ENCODE measurements at regions not wholly inside any gene's neighbourhood (a gene's known extent, or its start where the extent isn't known, plus 50 kb on each side); places are given as distances from the start of the nearest gene placed in this dataset.

- Histone ChIP-seq H3K27ac (ENCODE audit: low read length) (no peak overlapping the region), H3K27me3 (ENCODE audit: control insufficient read depth, insufficient read depth, low read length) (peaks cover 16% of the 10 kb centered on the region), H3K9me3 (ENCODE audit: control insufficient read depth, low read depth, low read length) (no peaks in the 10 kb centered on the region), H3K36me3 (ENCODE audit: control insufficient read depth, insufficient read depth, low read length) (no peaks in the 10 kb centered on the region), H3K4me3 (ENCODE audit: low read length) (no peak overlapping the region), H3K4me1 (ENCODE audit: control insufficient read depth, insufficient read depth, low read length) (no peaks in the 10 kb centered on the region)
- DNase-seq: no peak
- WGBS (ENCODE audit: insufficient coverage, low lambda C conversion rate): 67% methylated on average over 2 of the region's 3 CpGs
Measured at GRCh38 chr10:14409856-14410458, 79.2 kb upstream of the FRMD4A start.

GRCh38 chr10:14409247-14409646, 78.5 kb upstream of the FRMD4A start:
- 100% methylated on average over 2 of the region's 4 CpGs for WGBS (ENCODE audit: insufficient coverage, low lambda C conversion rate)
- no peak overlapping the region for H3K27ac ChIP-seq (ENCODE audit: low read length)
- DNase-seq: no peak
- H3K9me3 ChIP-seq (ENCODE audit: control insufficient read depth, low read depth, low read length): no peaks in the 10 kb centered on the region
- H3K4me1 ChIP-seq (ENCODE audit: control insufficient read depth, insufficient read depth, low read length): no peaks in the 10 kb centered on the region
- H3K36me3 ChIP-seq (ENCODE audit: control insufficient read depth, insufficient read depth, low read length): no peaks in the 10 kb centered on the region
- H3K27me3 ChIP-seq (ENCODE audit: control insufficient read depth, insufficient read depth, low read length): peaks cover 13% of the 10 kb centered on the region
- no peak overlapping the region for H3K4me3 ChIP-seq (ENCODE audit: low read length)

- no peak for DNase-seq
- H3K4me1 ChIP-seq (ENCODE audit: control insufficient read depth, insufficient read depth, low read length): no peaks in the 10 kb centered on the region
- H3K27me3 ChIP-seq (ENCODE audit: control insufficient read depth, insufficient read depth, low read length): peaks cover 9% of the 10 kb centered on the region
- no peak overlapping the region for H3K27ac ChIP-seq (ENCODE audit: low read length)
- no peak overlapping the region for H3K4me3 ChIP-seq (ENCODE audit: low read length)
- no CpG with 5 or more reads among the region's 2 CpGs for WGBS (ENCODE audit: insufficient coverage, low lambda C conversion rate)
- no peaks in the 10 kb centered on the region for H3K36me3 ChIP-seq (ENCODE audit: control insufficient read depth, insufficient read depth, low read length)
- no peaks in the 10 kb centered on the region for H3K9me3 ChIP-seq (ENCODE audit: control insufficient read depth, low read depth, low read length)
Measured at GRCh38 chr10:14408139-14408538, 77.4 kb upstream of the FRMD4A start.

- Histone ChIP-seq H3K27me3 (ENCODE audit: control insufficient read depth, insufficient read depth, low read length) (peaks cover 9% of the 10 kb centered on the region), H3K27ac (ENCODE audit: low read length) (no peak overlapping the region), H3K9me3 (ENCODE audit: control insufficient read depth, low read depth, low read length) (no peaks in the 10 kb centered on the region), H3K4me1 (ENCODE audit: control insufficient read depth, insufficient read depth, low read length) (no peaks in the 10 kb centered on the region), H3K4me3 (ENCODE audit: low read length) (no peak overlapping the region), H3K36me3 (ENCODE audit: control insufficient read depth, insufficient read depth, low read length) (no peaks in the 10 kb centered on the region)
- no peak for DNase-seq
- 20% methylated on average over 1 of the region's 7 CpGs for WGBS (ENCODE audit: insufficient coverage, low lambda C conversion rate)
Measured at GRCh38 chr10:14407567-14407966, 76.8 kb upstream of the FRMD4A start.

GRCh38 chr10:14405076-14406065, 74.6 kb upstream of the FRMD4A start:
- WGBS (ENCODE audit: insufficient coverage, low lambda C conversion rate): 100% methylated on average over 3 of the region's 18 CpGs
- peaks cover 9% of the 10 kb centered on the region for H3K27me3 ChIP-seq (ENCODE audit: control insufficient read depth, insufficient read depth, low read length)
- DNase-seq: peak; percentile 8 to 16

GRCh38 chr10:14403881-14404623, 73.3 kb upstream of the FRMD4A start:
- DNase-seq: no peak
- no CpG with 5 or more reads among the region's 8 CpGs for WGBS (ENCODE audit: insufficient coverage, low lambda C conversion rate)
- H3K27ac ChIP-seq (ENCODE audit: low read length): no peak overlapping the region
- no peaks in the 10 kb centered on the region for H3K4me1 ChIP-seq (ENCODE audit: control insufficient read depth, insufficient read depth, low read length)
- H3K4me3 ChIP-seq (ENCODE audit: low read length): no peak overlapping the region
- no peaks in the 10 kb centered on the region for H3K9me3 ChIP-seq (ENCODE audit: control insufficient read depth, low read depth, low read length)
- no peaks in the 10 kb centered on the region for H3K36me3 ChIP-seq (ENCODE audit: control insufficient read depth, insufficient read depth, low read length)
- H3K27me3 ChIP-seq (ENCODE audit: control insufficient read depth, insufficient read depth, low read length): peaks cover 9% of the 10 kb centered on the region

More at GRCh38 chr10:14405076-14406065, 74.6 kb upstream of the FRMD4A start:
- H3K4me1 ChIP-seq (ENCODE audit: control insufficient read depth, insufficient read depth, low read length): no peaks in the 10 kb centered on the region
- no peaks in the 10 kb centered on the region for H3K36me3 ChIP-seq (ENCODE audit: control insufficient read depth, insufficient read depth, low read length)
- no peak overlapping the region for H3K27ac ChIP-seq (ENCODE audit: low read length)
- no peaks in the 10 kb centered on the region for H3K9me3 ChIP-seq (ENCODE audit: control insufficient read depth, low read depth, low read length)
- H3K4me3 ChIP-seq (ENCODE audit: low read length): no peak overlapping the region

GRCh38 chr10:14403359-14403758, 72.6 kb upstream of the FRMD4A start:
- no peaks in the 10 kb centered on the region for H3K36me3 ChIP-seq (ENCODE audit: control insufficient read depth, insufficient read depth, low read length)
- peaks cover 6% of the 10 kb centered on the region for H3K27me3 ChIP-seq (ENCODE audit: control insufficient read depth, insufficient read depth, low read length)
- H3K9me3 ChIP-seq (ENCODE audit: control insufficient read depth, low read depth, low read length): no peaks in the 10 kb centered on the region
- H3K4me1 ChIP-seq (ENCODE audit: control insufficient read depth, insufficient read depth, low read length): no peaks in the 10 kb centered on the region
- no peak overlapping the region for H3K4me3 ChIP-seq (ENCODE audit: low read length)
- no CpG with 5 or more reads among the region's 6 CpGs for WGBS (ENCODE audit: insufficient coverage, low lambda C conversion rate)
- no peak for DNase-seq
- no peak overlapping the region for H3K27ac ChIP-seq (ENCODE audit: low read length)

- H3K4me3 ChIP-seq (ENCODE audit: low read length): no peak overlapping the region
- WGBS (ENCODE audit: insufficient coverage, low lambda C conversion rate): 75% methylated on average over 2 of the region's 3 CpGs
- H3K27ac ChIP-seq (ENCODE audit: low read length): no peak overlapping the region
- DNase-seq: no peak
- H3K36me3 ChIP-seq (ENCODE audit: control insufficient read depth, insufficient read depth, low read length): no peaks in the 10 kb centered on the region
- no peaks in the 10 kb centered on the region for H3K27me3 ChIP-seq (ENCODE audit: control insufficient read depth, insufficient read depth, low read length)
- no peaks in the 10 kb centered on the region for H3K9me3 ChIP-seq (ENCODE audit: control insufficient read depth, low read depth, low read length)
- H3K4me1 ChIP-seq (ENCODE audit: control insufficient read depth, insufficient read depth, low read length): no peaks in the 10 kb centered on the region
Measured at GRCh38 chr10:14399641-14400040, 68.9 kb upstream of the FRMD4A start.

- H3K4me1 ChIP-seq (ENCODE audit: control insufficient read depth, insufficient read depth, low read length): no peaks in the 10 kb centered on the region
- H3K4me3 ChIP-seq (ENCODE audit: low read length): no peak overlapping the region
- no peak overlapping the region for H3K27ac ChIP-seq (ENCODE audit: low read length)
- H3K36me3 ChIP-seq (ENCODE audit: control insufficient read depth, insufficient read depth, low read length): no peaks in the 10 kb centered on the region
- DNase-seq: no peak
- no peaks in the 10 kb centered on the region for H3K9me3 ChIP-seq (ENCODE audit: control insufficient read depth, low read depth, low read length)
- WGBS (ENCODE audit: insufficient coverage, low lambda C conversion rate): 87% methylated on average over 3 of the region's 9 CpGs
- H3K27me3 ChIP-seq (ENCODE audit: control insufficient read depth, insufficient read depth, low read length): no peaks in the 10 kb centered on the region
Measured at GRCh38 chr10:14397066-14397465, 66.3 kb upstream of the FRMD4A start.

GRCh38 chr10:14396411-14397048, 65.8 kb upstream of the FRMD4A start:
- no peak for DNase-seq
- H3K27ac ChIP-seq (ENCODE audit: low read length): no peak overlapping the region
- H3K27me3 ChIP-seq (ENCODE audit: control insufficient read depth, insufficient read depth, low read length): no peaks in the 10 kb centered on the region
- H3K4me3 ChIP-seq (ENCODE audit: low read length): no peak overlapping the region
- no peaks in the 10 kb centered on the region for H3K9me3 ChIP-seq (ENCODE audit: control insufficient read depth, low read depth, low read length)
- H3K36me3 ChIP-seq (ENCODE audit: control insufficient read depth, insufficient read depth, low read length): no peaks in the 10 kb centered on the region
- WGBS (ENCODE audit: insufficient coverage, low lambda C conversion rate): 80% methylated on average over 1 of the region's 7 CpGs
- no peaks in the 10 kb centered on the region for H3K4me1 ChIP-seq (ENCODE audit: control insufficient read depth, insufficient read depth, low read length)

Measured in large intestine (tissue), 3 donors.